ENCODE measurements at regions not wholly inside any gene's neighbourhood (a gene's known extent, or its start where the extent isn't known, plus 50 kb on each side); places are given as distances from the start of the nearest gene placed in this dataset.
A peak's percentile ranks its signal among the peaks of the same experiment; 100 is the strongest.
"Not testable (repeated sequence)": the region's sequence is repeated elsewhere in the genome, so short reads cannot be mapped to it uniquely, and the experiment has no call there.

DNA sequence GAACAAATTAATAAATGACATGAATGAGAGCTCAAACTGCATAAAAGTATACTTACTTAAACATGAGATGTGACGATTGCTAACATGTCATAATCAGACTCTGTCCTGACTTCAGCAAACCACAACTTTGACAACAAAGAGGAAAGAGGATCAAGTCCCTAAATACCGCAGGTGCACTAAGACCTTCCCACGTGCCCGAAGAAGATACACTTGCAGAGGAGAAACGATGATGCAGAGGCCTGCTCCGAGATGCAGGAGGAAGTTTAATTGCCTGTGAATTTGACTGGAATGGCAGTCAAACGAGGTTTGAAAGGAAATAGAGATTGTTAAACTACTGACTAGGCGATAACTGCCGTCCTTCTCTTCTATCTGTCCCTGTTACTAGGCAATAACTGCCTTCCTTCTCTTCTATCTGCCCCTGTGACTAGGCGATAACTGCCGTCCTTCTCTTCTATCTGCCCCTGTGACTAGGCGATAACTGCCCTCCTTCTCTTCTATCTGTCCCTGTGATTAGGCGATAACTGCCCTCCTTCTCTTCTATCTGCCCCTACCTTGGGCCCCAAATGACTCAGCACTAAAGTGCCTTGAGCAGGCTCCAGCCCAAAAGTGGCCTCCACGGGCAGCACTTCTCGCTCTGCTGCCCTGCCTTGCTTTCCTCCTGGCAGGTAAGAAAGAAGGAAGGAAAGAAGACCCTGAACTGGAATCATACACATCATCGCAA, 2226.0 kb upstream of the DEFB115 start:
- not testable (repeated sequence) for ATAC-seq

DNA sequence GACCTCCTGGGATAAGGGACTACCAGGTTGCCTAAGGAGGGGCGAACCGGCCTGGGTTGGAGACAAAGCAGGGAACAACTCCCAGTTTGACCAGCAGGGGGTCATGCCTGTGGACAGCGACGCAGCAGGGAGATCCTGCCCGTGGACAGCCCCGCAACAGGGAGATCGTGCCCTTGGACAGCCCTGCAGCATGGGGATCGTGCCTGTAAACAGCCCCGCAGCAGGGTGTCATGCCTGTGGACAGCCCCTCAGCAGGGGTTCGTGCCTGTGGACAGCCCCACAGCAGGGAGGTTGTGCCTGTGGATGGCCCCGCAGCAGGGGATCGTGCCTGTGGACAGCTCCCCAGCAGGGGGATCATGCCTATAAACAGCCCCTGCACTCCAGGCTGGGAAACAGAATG, 2213.2 kb upstream of the DEFB115 start:
- not testable (repeated sequence) for ATAC-seq

- ATAC-seq, result not testable (repeated sequence)
These were observed 2207.4 kb upstream of the DEFB115 start for GRCh38 chr20:29050008-29050606.

DNA sequence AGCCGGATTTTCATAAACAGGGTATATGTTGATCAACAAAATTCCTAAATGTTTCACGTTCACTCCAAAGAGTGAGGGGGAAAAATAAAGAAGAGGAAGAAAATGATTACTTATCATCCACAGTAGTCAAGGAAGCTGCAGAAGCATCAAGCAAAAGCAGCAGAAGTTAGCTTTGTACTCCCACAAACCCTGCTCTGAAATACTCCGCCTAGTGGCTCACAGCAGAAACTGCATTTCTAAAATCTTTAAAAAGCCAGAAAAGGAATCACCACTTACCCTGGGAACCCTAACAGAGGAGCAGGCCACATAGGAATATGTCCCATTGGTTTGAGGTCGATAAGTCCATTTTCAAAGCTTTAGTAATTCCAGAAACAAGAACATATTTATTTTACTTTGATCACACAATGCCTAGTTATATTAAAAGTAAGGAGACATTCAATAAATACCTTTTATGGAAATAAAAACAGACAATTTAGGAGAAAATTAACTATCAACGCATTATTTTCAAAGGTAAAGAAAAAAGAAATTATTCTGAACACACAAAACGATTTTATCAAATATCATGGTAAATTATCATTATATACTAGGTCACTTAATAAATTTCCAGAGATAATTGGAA, 2199.5 kb upstream of the DEFB115 start:
- ATAC-seq, result not testable (repeated sequence)

DNA sequence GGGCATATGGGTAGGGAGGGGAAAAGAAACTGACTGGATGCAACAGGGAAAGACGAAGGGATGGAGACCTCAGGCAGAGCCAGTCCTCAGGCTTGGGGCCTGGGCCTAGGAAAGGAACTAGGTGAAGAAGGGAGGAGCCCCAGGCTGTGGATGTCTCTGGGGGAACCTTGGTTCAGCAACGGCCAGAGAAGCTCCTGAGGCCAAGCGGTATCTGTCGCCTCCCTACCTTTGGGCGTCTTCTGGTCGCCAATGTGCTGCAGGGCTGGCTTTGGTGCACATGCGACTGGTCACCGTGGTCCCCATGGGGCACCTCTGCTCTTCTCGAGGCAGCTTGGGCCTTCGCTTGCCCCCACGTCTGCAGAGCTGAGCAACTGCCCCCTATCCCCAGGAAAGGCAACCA, 2195.0 kb upstream of the DEFB115 start:
- not testable (repeated sequence) for ATAC-seq

GRCh38 chr20:29066341-29066740, 2191.1 kb upstream of the DEFB115 start:
- not testable (repeated sequence) for ATAC-seq

DNA sequence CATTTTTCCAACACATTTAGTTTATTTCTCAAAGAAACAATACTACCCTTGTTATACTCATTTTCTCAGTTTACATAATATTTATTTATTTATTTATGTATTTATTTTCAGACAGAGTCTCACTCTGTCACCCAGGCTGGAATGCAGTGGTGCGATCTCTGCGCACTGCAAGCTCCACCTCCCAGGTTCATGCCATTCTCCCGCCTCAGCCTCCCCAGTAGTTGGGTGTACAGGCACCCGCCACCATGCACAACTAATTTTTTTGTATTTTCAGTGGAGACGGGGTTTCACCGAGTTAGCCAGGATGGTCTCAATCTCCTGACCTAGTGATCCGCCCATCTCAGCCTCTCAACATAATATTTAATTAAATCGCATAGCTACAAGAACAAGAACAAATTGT, 2183.8 kb upstream of the DEFB115 start:
- ATAC-seq, result not testable (repeated sequence)

DNA sequence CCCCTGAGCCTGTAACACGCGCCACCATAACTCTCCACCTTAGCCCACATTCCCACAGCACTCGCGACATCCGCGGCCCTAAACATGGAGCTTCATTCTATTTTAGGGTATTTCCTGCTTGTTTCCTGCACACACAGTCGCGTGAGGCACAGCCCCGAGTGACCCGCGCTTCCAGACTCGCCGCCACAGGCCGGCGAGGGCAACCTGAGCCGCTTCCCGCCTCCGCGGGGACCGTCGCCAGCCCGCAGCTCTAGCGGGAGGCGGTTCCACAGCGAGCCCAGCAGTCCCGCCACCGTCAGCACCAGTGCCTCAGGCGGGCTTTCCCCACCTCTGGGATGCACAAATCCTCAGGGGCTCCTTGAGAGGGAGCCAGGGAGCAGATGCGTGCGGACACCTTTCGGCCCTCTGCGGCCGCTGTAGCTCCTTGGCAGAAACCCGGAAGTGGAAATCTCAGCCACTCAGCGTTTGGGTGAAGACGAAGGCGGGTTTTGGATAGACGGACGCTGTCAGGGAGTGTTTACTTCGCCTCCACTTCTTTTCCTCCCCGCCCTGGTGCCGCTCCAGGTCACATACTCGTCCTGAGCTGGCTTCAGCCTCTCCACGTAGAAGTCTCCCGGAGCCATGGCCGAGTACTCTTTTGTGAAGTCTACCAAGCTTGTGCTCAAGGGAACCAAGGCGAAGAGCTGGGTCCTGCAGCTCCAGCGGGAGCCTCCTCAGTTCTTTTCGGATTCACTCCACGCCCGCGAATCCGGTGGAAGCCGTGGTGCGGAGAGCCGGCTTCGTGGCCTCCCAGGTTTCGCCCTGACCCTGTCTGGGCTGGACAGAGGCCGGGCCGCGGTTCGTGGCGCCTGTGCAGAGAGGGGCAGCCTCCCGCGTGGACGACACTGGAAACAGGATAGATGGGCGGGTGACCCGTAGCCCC, 2177.4 kb upstream of the DEFB115 start:
- ATAC-seq, result peak; percentile 59

DNA sequence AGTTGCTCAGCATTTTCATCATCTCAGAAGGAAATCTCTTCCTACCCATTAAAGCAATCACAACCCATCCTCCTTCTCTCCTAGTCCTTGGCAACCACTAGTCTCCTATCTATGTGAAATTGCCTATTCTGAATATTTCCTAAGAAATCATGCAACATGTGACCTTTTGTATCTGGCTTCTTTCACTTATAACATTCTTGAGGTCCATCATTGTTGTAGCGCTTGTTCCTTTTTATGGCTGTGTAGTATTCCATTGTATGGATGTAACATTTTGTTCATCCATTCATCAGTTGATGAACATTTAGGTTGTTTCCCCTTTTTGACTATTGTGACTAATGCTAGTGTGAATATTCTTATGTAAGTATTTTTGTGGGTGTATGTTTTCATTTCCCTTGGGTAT, 2175.8 kb upstream of the DEFB115 start:
- not testable (repeated sequence) for ATAC-seq

DNA sequence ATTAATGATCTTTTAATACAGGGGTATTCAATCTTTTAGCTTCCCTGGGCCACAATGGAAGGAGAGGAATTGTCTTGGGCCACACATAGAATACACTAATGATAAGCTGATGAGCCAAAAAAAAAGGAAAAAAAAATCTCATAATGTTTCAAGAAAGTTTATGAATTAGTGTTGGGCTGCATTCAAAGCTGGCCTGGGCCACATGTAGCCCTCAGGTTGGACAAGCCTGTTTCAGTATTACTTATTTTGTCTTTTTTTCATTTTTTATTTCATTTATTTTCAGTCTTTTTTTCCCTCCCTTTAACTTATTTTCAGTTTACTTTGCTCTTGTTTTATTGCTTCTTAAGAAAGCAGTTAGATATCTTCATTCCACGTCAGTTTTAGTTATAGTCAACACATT, 2171.8 kb upstream of the DEFB115 start:
- ATAC-seq, result no peak

DNA sequence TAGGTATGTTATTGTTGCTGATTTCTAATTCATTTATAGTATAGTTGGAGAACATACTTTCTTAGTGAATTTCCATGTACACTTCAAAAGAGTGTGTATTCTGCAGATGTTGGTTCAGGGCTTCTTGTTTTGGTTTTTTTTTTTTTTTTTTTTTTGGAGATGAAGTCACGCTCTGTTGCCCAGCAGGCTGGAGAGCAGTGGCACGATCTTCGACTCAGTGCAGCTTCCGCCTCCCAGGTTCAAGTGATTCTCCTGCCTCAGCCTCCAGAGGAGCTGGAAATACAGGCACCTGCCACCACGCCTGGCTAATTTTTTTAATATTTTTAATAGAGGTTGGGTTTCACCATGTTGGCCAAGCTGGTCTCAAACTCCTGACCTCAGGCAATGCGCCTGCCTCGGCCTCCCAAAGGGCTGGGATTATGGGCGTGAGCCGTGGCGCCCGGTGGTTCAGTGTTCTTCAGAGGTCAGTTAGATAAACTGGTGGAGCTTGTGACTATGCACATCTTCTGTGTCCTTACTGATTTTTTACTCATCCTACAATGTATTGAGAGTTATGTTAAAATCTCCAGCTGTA, 2171.2 kb upstream of the DEFB115 start:
- ATAC-seq, result not testable (repeated sequence)

DNA sequence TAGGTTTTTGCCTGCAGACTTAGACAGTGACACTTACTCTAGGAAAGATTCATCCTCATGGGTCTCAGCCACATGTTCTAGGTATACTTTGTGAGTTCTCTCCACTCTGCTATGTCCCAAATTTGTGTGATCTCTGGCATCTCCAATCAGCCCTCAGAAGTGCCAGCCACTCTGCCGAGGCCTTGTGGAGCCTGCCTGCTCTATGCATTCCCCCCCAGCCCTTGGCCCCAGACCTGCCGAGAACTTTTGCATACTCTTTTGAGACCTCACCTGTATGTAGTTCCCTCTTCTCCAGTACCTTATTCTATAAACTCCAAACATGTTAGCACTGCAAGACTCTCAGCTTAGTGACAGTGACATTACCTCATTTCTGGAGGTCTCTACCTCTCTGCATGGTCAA, 2170.5 kb upstream of the DEFB115 start:
- ATAC-seq, result no peak

DNA sequence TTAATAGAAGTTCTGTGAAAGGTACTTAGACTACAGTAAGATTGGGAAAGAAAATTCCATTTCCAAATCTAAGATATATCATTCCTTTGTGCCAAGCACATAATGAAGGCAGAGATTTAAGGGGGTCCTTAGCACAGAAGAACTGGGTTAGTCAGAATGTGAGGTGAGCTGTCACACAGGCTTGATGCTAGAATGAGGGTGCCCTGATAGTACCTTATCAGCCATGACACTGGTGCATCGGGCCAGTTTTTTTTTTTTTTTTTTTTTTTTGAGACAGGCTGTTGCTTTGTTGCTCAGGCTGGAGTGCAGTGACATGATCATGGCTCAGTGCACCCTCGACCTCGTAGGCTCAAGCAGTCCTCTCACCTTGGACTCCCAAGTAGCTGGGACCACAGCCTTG, 2169.6 kb upstream of the DEFB115 start:
- ATAC-seq, result not testable (repeated sequence)

GRCh38 chr20:29088472-29088871, 2169.0 kb upstream of the DEFB115 start:
- not testable (repeated sequence) for ATAC-seq

GRCh38 chr20:29089409-29089808, 2168.1 kb upstream of the DEFB115 start:
- not testable (repeated sequence) for ATAC-seq

DNA sequence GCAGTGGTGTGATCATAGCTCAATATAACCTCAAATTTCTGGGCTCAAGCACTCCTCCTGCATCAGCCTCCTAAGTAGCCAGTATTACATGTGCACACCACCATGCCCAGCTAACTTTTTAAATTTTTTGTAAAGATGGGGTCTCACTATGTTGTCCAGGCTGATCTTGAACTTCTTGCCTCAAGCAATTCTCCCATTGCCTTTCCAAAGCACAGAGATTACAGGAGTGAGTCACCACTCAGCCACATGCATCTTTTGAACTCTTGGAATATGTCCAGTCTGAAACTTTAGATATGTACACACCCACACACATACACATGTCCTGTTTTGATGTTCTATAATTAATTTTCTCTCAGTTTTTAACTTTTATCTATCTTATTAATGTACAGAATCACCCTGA, 2163.5 kb upstream of the DEFB115 start:
- not testable (repeated sequence) for ATAC-seq

GRCh38 chr20:29096695-29097094, 2160.8 kb upstream of the DEFB115 start:
- not testable (repeated sequence) for ATAC-seq

DNA sequence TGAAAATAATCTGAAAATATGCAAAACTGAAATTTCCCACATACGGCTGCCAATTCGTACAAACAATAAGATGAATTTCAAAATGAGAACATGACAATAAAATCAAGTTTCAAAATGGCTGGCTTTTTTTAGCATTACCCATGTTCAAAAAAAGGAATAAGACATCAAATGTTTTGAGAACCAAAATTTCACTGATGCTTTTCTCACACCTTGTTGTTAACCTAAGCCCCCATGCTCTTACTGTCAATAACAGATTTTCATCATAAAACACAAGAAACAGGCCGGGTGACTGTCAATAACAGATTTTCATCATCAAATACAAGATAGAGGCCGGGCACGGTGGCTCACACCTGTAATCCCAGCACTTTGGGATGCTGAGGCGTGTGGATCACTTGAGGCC, 2149.6 kb upstream of the DEFB115 start:
- ATAC-seq, result not testable (repeated sequence)

DNA sequence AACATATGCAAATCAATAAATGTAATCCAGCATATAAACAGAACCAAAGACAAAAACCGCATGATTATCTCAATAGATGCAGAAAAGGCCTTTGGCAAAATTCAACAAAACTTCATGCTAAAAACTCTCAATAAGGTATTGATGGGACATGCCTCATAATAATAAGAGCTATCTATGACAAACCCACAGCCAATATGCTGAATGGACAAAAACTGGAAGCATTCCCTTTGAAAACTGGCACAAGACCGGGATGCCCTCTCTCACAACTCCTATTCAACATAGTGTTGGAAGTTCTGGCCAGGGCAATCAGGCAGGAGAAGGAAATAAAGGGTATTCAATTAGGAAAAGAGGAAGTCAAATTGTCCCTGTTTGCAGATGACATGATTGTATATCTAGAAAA, 2148.1 kb upstream of the DEFB115 start:
- not testable (repeated sequence) for ATAC-seq

- ATAC-seq, result not testable (repeated sequence)
These were observed 2142.4 kb upstream of the DEFB115 start for GRCh38 chr20:29115097-29115496.

GRCh38 chr20:29119141-29119540, 2138.3 kb upstream of the DEFB115 start:
- no peak for ATAC-seq

GRCh38 chr20:29119684-29120083, 2137.8 kb upstream of the DEFB115 start:
- not testable (repeated sequence) for ATAC-seq

Measured in esophagus mucosa (tissue), 1 donor.